Progenitor cell of endocrine pancreas (in vitro differentiated cells): ENCODE measurements at regions not wholly inside any gene's neighbourhood (a gene's known extent, or its start where the extent isn't known, plus 50 kb on each side); places are given as distances from the start of the nearest gene placed in this dataset.
"Not testable (repeated sequence)": the region's sequence is repeated elsewhere in the genome, so short reads cannot be mapped to it uniquely, and the experiment has no call there.

Experiments used
- DNase-seq: peaks from one replicate; pipeline ENCODE4 v3.0.0; 2021; ENCODE audit warnings: low spot score; ENCODE audit not compliant: unreplicated experiment
- H3K27ac Mint-ChIP-seq: 2 replicates; pipeline ENCODE4 v1.8.0; 2021; ENCODE audit warnings: mild to moderate bottlenecking, moderate library complexity, mixed read lengths
- H3K27me3 Mint-ChIP-seq: 2 replicates; pipeline ENCODE4 v1.8.0; 2021; ENCODE audit warnings: mixed read lengths
- H3K36me3 Mint-ChIP-seq: 2 replicates; pipeline ENCODE4 v1.8.0; 2022; ENCODE audit warnings: mixed read lengths; ENCODE audit not compliant: insufficient read depth
- H3K4me1 Mint-ChIP-seq: 2 replicates; pipeline ENCODE4 v1.8.0; 2021; ENCODE audit warnings: low read depth, mixed read lengths
- H3K4me3 Mint-ChIP-seq: 2 replicates; pipeline ENCODE4 v1.8.0; 2021; ENCODE audit warnings: low read depth, mild to moderate bottlenecking, moderate library complexity, mixed read lengths
- H3K9me3 Mint-ChIP-seq: 2 replicates; pipeline ENCODE4 v1.8.0; 2021; ENCODE audit warnings: low read depth, mixed read lengths
- CTCF ChIP-seq: fragments of 200-600 bp; sonication (generic); IDR thresholded peaks from one replicate; pipeline ENCODE4 v1.5.0; 2021; ENCODE audit warnings: antibody characterized with exemption, mild to moderate bottlenecking; ENCODE audit not compliant: unreplicated experiment

- H3K9me3 Mint-ChIP-seq, result no peaks in the 10 kb centered on the region
- no peak overlapping the region for H3K4me3 Mint-ChIP-seq
- no peak for DNase-seq
- TF ChIP-seq CTCF, result no peak
- no peak overlapping the region for H3K27ac Mint-ChIP-seq
- H3K36me3 Mint-ChIP-seq, result no peaks in the 10 kb centered on the region
- H3K27me3 Mint-ChIP-seq, result no peaks in the 10 kb centered on the region
- peaks cover 13% of the 10 kb centered on the region for H3K4me1 Mint-ChIP-seq
These were observed 61.4 kb upstream of the LOC128125822 start for GRCh38 chr6:63510849-63511248.

- no peaks in the 10 kb centered on the region for H3K36me3 Mint-ChIP-seq
- peaks cover 3% of the 10 kb centered on the region for H3K9me3 Mint-ChIP-seq
- no peak overlapping the region for H3K4me3 Mint-ChIP-seq
- peak overlapping the region; percentile 67 for H3K27ac Mint-ChIP-seq
- DNase-seq, result no peak
- no peak for TF ChIP-seq CTCF
- H3K27me3 Mint-ChIP-seq, result no peaks in the 10 kb centered on the region
- peaks cover 30% of the 10 kb centered on the region for H3K4me1 Mint-ChIP-seq
These were observed 57.6 kb upstream of the LOC128125822 start for GRCh38 chr6:63514488-63515173.

- peaks cover 31% of the 10 kb centered on the region for H3K4me1 Mint-ChIP-seq
- H3K9me3 Mint-ChIP-seq, H3K36me3 Mint-ChIP-seq, H3K27ac Mint-ChIP-seq, DNase-seq, H3K27me3 Mint-ChIP-seq, H3K4me3 Mint-ChIP-seq: not testable (repeated sequence)
These were observed 57.1 kb upstream of the LOC128125822 start for GRCh38 chr6:63515227-63515626.

GRCh38 chr6:63516186-63516944 lies 55.9 kb upstream of the LOC128125822 start:
- no peak for TF ChIP-seq CTCF
- Mint-ChIP-seq H3K27me3 (no peaks in the 10 kb centered on the region), H3K4me3 (no peak overlapping the region), H3K4me1 (peaks cover 32% of the 10 kb centered on the region), H3K9me3 (peaks cover 3% of the 10 kb centered on the region), H3K27ac (peak overlapping the region; percentile 59), H3K36me3 (no peaks in the 10 kb centered on the region)
- DNase-seq, result no peak

- H3K4me1 Mint-ChIP-seq, result peaks cover 39% of the 10 kb centered on the region
- no peaks in the 10 kb centered on the region for H3K36me3 Mint-ChIP-seq
- peaks cover 3% of the 10 kb centered on the region for H3K9me3 Mint-ChIP-seq
- TF ChIP-seq CTCF, result no peak
- no peak for DNase-seq
- H3K27me3 Mint-ChIP-seq, result no peaks in the 10 kb centered on the region
- no peak overlapping the region for H3K4me3 Mint-ChIP-seq
- no peak overlapping the region for H3K27ac Mint-ChIP-seq
These were observed 55.1 kb upstream of the LOC128125822 start for GRCh38 chr6:63517221-63517620.
